ENCODE measurements at regions not wholly inside any gene's neighbourhood (a gene's known extent, or its start where the extent isn't known, plus 50 kb on each side); places are given as distances from the start of the nearest gene placed in this dataset.

- no peaks in the 10 kb centered on the region for H3K9me3 ChIP-seq
- H3K4me3 ChIP-seq, result no peak overlapping the region
- no peak overlapping the region for H3K27ac ChIP-seq
- no peaks in the 10 kb centered on the region for H3K27me3 ChIP-seq
- no peaks in the 10 kb centered on the region for H3K4me1 ChIP-seq
- H3K36me3 ChIP-seq, result no peaks in the 10 kb centered on the region
- TF ChIP-seq POLR2A (IDR thresholded peaks at IDR 0.05) (no peak), POLR2AphosphoS5 (IDR thresholded peaks at IDR 0.05; ENCODE audit: insufficient read depth in 1 of 2, low read depth in 1 of 2) (no peak)
- TF ChIP-seq, protein P1, sequence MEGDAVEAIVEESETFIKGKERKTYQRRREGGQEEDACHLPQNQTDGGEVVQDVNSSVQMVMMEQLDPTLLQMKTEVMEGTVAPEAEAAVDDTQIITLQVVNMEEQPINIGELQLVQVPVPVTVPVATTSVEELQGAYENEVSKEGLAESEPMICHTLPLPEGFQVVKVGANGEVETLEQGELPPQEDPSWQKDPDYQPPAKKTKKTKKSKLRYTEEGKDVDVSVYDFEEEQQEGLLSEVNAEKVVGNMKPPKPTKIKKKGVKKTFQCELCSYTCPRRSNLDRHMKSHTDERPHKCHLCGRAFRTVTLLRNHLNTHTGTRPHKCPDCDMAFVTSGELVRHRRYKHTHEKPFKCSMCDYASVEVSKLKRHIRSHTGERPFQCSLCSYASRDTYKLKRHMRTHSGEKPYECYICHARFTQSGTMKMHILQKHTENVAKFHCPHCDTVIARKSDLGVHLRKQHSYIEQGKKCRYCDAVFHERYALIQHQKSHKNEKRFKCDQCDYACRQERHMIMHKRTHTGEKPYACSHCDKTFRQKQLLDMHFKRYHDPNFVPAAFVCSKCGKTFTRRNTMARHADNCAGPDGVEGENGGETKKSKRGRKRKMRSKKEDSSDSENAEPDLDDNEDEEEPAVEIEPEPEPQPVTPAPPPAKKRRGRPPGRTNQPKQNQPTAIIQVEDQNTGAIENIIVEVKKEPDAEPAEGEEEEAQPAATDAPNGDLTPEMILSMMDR (IDR thresholded peaks at IDR 0.05), result no peak
- intact Hi-C loops (cut with DNase I), result no loop called here
- DNase-seq (ENCODE audit: extremely low spot score in 2 of 2), result no peak
Measured at GRCh38 chr14:89743828-89744227, 210.7 kb downstream of the EFCAB11 start.

GRCh38 chr14:89740241-89740640 is 214.3 kb downstream of the EFCAB11 start:
- H3K4me1 ChIP-seq, result no peaks in the 10 kb centered on the region
- TF ChIP-seq POLR2AphosphoS5 (IDR thresholded peaks at IDR 0.05; ENCODE audit: insufficient read depth in 1 of 2, low read depth in 1 of 2) (no peak), POLR2A (IDR thresholded peaks at IDR 0.05) (no peak)
- TF ChIP-seq, protein P1 (IDR thresholded peaks at IDR 0.05), result no peak
- no peaks in the 10 kb centered on the region for H3K36me3 ChIP-seq
- no peaks in the 10 kb centered on the region for H3K27me3 ChIP-seq
- H3K4me3 ChIP-seq, result no peak overlapping the region
- intact Hi-C loops (cut with DNase I), result no loop called here
- H3K9me3 ChIP-seq, result no peaks in the 10 kb centered on the region
- DNase-seq (ENCODE audit: extremely low spot score in 2 of 2), result no peak
- H3K27ac ChIP-seq, result no peak overlapping the region

DNA sequence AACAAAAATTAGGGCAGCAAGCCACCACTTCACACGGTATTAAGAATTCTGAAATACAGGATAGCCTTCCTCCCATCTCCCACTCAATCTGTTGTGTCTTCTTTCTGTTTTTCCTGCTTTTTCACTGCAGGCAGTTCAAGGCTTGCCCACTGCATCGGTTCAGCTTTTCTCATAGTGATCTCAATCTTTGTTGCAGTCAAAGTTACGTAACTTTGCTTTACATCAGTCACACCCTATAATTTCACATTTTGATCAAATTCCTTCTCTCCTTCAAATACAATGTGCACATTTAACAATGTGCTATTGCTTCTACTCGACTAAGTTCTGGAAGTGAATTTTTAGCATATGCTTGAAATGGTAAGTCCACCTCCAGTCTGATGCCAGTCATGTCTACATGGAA is 217.6 kb downstream of the EFCAB11 start:
- TF ChIP-seq POLR2A (IDR thresholded peaks at IDR 0.05), result no peak
- no peak for TF ChIP-seq POLR2AphosphoS5 (IDR thresholded peaks at IDR 0.05; ENCODE audit: insufficient read depth in 1 of 2, low read depth in 1 of 2)
- TF ChIP-seq, protein P1 (IDR thresholded peaks at IDR 0.05), result no peak
- no peaks in the 10 kb centered on the region for H3K27me3 ChIP-seq
- H3K4me3 ChIP-seq, result no peak overlapping the region
- H3K36me3 ChIP-seq, result no peaks in the 10 kb centered on the region
- no peaks in the 10 kb centered on the region for H3K4me1 ChIP-seq
- H3K9me3 ChIP-seq, result no peaks in the 10 kb centered on the region
- DNase-seq (ENCODE audit: extremely low spot score in 2 of 2), result no peak
- intact Hi-C loops (cut with DNase I), result no loop called here
- H3K27ac ChIP-seq, result no peak overlapping the region

DNA sequence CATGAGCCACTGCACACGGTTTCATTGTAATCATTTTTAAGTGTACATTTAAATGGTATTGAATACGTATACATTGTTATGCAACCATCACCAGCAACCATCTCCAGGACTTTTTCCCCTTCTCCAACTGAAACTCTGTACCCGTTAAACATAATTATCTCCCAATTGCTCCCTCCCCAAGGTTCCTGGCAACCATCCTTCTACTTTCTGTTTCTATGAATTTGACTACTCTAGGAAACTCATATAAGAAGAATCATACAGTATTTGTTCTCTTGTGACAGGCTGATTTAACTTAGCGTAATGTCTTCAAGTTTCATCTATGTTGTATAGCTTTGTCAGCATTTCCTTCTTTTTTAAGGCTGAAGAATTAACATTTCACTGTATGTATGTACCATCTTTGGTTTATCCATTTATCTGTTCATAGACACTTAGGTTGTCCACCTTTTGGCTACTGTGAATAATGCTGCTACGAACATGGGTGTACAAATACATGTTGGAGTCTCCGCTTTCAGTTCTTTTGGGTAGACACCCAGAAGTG is 223.1 kb downstream of the EFCAB11 start:
- Histone ChIP-seq H3K36me3 (no peaks in the 10 kb centered on the region), H3K4me3 (no peak overlapping the region), H3K9me3 (no peaks in the 10 kb centered on the region), H3K4me1 (no peaks in the 10 kb centered on the region), H3K27me3 (no peaks in the 10 kb centered on the region), H3K27ac (no peak overlapping the region)
- no peak for TF ChIP-seq POLR2A (IDR thresholded peaks at IDR 0.05)
- TF ChIP-seq POLR2AphosphoS5 (IDR thresholded peaks at IDR 0.05; ENCODE audit: insufficient read depth in 1 of 2, low read depth in 1 of 2), result no peak
- intact Hi-C loops (cut with DNase I), result no loop called here
- no peak for DNase-seq (ENCODE audit: extremely low spot score in 2 of 2)

GRCh38 chr14:89730687-89731086 is 223.8 kb downstream of the EFCAB11 start:
- Histone ChIP-seq H3K36me3 (no peaks in the 10 kb centered on the region), H3K4me1 (no peaks in the 10 kb centered on the region), H3K4me3 (no peak overlapping the region), H3K27me3 (no peaks in the 10 kb centered on the region), H3K9me3 (no peaks in the 10 kb centered on the region), H3K27ac (no peak overlapping the region)
- intact Hi-C loops (cut with DNase I), result no loop called here
- TF ChIP-seq POLR2A (IDR thresholded peaks at IDR 0.05) (no peak), POLR2AphosphoS5 (IDR thresholded peaks at IDR 0.05; ENCODE audit: insufficient read depth in 1 of 2, low read depth in 1 of 2) (no peak)
- TF ChIP-seq, protein P1 (IDR thresholded peaks at IDR 0.05), result no peak
- DNase-seq (ENCODE audit: extremely low spot score in 2 of 2), result no peak

Measured in vagina (tissue), 2 donors.